ENCODE measurements at regions not wholly inside any gene's neighbourhood (a gene's known extent, or its start where the extent isn't known, plus 50 kb on each side); places are given as distances from the start of the nearest gene placed in this dataset.

DNA sequence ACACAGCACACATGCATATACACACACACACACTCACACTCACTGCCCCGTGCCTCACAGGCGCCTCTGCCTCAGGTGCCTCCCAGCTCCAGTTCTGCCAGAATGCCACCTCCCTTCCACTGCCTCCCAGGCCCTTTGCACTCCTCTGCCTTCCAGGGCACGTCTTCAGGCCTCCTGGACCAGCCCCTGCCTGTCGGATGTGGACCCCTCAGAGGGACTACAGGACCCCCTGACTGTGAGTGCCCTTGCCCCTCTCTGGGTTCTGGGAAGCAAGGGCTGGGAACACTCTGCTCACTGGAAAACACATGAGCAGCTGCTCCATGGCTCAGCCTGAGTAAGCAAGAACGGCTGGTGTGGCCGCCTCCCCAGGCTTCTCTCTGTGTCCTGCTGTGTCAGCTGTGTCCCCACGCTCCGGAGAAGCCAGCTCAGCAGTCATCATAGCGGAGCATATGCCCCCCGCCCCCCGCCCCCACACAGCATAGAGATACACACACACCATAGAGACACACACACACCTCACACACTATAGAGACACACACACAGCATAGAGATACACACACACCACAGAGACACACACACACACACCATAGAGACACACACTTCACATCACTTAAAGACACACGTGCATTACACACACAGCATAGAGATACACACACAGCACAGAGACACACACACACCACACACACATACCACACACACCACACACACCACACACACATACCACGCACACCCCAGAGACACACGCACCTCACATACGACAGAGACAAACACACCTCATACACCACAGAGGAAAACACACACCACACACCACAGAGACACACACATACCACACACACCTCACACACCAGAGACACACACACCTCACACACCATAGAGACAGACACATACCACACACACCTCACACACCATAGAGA, 271.3 kb downstream of the CYRIA start:
- TF ChIP-seq, protein P1, sequence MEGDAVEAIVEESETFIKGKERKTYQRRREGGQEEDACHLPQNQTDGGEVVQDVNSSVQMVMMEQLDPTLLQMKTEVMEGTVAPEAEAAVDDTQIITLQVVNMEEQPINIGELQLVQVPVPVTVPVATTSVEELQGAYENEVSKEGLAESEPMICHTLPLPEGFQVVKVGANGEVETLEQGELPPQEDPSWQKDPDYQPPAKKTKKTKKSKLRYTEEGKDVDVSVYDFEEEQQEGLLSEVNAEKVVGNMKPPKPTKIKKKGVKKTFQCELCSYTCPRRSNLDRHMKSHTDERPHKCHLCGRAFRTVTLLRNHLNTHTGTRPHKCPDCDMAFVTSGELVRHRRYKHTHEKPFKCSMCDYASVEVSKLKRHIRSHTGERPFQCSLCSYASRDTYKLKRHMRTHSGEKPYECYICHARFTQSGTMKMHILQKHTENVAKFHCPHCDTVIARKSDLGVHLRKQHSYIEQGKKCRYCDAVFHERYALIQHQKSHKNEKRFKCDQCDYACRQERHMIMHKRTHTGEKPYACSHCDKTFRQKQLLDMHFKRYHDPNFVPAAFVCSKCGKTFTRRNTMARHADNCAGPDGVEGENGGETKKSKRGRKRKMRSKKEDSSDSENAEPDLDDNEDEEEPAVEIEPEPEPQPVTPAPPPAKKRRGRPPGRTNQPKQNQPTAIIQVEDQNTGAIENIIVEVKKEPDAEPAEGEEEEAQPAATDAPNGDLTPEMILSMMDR (IDR thresholded peaks at IDR 0.05): no peak
- TF ChIP-seq POLR2A (IDR thresholded peaks at IDR 0.05): no peak
- TF ChIP-seq POLR2AphosphoS5 (IDR thresholded peaks at IDR 0.05): no peak
- TF ChIP-seq EP300 (IDR thresholded peaks at IDR 0.05): no peak

Measured in sigmoid colon (tissue), 4 donors.